GM19240 (cell line): ENCODE measurements at regions not wholly inside any gene's neighbourhood (a gene's known extent, or its start where the extent isn't known, plus 50 kb on each side); places are given as distances from the start of the nearest gene placed in this dataset.

Source experiments
- DNase-seq: peaks from one replicate; pipeline ENCODE4 v3.0.0; 2011; ENCODE audit warnings: low spot score; ENCODE audit not compliant: insufficient read length

DNA sequence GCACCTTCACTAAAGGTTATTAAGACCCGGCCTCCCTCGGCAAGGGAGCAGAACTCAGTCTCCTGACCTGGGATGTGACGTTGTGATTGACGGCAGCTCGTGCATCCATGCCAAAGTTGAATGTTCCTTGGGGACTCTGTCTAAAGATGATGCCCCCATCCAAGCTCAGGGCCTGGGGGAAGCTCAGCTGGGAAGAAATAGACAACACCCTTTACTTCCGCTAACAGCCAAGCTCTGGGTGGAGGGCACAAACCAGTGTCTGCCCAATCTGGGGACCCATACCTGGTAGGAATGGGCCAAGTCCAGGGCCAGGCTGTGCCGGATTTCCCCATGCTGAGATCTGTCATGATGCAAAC lies 95.4 kb downstream of the RMI2 start:
- DNase-seq, result no peak

DNA sequence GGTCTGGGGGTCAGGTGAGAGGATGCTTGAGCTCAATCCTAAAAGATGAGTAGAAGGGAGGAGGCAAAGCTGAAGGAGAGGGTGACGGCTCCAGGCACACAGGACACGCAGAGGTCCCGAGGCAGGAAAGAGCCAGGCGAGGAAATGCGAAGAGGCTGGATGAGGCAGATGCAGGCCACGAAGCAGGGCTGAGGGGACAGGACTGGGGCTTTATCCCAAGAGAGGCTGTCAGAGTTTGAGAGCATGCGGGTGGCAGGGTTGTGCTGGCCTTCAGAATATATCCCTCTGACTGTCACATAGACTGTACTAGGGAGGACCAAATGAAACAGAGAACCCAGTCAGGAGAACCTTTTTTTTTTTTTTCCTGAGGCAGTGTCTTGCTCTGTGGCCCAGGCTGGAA lies 100.2 kb downstream of the RMI2 start:
- no peak for DNase-seq

DNA sequence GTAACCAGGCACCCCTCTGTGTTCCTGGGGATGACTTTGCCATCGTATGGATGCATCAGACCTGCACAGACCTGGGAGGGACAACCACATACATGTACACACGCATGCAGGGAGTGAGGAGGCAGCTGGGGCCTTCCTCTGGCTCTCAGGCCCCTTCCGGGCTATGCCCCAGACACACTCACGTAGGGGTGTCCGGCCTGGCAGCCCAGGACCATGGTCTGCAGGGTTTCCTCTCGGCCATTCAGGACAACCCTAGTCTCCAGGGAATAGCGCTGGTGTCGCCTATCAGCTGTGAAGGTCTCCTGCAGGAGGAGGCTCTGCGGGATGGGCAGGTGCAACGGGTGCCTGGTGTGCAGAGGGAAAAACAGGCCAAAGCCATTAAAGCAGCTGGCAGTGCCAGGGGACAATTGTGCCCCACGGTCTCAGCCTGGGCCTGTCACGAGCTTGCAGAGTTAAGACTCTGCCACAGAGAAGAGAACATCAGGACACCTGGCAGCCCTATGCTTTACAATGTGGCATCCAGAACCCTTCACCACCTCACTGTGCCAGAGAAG lies 101.4 kb downstream of the RMI2 start:
- no peak for DNase-seq

DNA sequence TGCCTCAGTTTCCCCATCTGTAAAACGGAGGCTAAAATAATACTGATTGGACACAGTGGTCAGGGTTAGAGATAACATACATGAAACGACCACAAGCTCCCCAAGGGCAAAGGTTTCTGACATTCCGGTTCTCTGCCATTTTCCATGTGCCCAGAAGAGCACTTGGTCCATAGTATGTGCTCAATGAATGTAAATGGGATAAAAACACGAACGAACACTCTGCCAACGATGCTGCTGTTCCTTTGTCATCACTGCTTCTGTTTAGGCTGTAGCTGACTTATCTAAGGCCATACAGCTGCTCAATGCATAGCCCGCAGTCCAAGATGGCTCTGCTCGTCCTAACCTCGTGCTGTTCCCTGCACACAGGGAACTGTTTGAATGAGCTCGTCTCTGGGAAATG lies 102.0 kb downstream of the RMI2 start:
- DNase-seq, result no peak

DNA sequence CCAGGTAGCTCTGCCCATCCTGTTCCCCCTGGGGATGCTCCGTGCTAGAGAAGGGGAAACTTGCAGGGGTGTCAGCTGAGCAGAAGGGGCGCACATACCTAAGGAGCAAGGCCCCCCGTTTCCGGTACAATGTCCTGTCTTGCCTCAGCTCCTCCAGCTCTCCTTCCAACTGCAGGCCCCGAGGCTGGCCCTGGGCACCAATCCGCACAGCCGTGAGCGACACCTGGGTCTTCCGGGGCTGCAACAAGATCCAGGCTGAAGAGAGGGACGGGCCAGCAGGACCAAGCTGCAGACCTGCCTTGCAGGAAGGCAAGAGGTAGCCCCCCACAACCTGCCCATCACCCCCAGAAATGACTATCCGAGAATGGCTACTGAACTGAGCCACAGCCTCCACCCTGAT lies 102.6 kb downstream of the RMI2 start:
- no peak for DNase-seq

DNA sequence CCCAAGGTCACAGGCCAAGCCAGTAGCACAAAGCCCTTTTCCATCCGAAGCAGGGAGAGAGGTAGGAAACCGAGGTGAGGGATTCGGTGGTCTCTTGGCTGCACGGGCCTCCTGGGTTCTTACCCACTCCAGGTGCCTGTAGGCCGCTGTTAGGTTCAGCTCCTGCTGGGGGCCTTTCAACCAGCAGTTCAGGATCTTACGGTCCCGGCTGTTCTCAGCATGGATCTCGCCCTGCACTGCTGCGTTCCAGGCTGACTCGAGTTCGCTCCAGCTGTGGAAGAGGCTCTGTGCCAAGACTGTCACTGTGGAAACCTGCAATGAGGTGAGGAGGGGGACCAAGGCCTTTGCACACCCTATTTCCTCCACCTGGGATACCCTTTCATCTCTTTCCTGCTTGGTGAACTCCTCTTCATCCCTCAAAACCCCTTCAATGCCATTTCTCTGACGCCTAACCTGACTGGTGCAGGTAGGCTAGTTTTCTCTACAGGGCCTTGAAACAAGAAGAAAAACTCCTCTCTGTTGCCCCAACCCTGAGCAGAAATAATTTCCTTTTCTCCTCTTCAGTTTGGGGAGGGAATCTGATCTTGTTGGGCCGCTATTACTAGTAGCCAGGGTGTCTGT lies 103.6 kb downstream of the RMI2 start:
- no peak for DNase-seq

DNA sequence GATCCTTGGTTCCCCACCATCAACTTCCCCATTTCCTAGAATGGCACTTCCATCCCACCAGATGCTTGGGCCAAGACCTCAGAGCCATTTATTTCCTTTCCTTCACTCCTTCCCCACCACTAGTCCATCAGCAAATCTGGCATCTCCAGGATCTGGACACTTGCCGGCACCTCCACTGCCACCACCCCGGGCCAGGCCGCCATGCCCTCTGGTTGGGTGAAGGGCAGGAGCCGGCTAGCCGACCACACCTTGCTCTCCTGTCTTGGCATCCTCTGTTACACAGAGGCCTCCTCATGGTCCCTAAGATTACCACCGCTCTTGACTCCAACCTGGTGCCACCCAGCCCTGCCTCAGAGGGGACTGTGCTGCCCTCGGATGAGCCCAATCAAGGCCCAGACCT lies 104.5 kb downstream of the RMI2 start:
- no peak for DNase-seq

DNA sequence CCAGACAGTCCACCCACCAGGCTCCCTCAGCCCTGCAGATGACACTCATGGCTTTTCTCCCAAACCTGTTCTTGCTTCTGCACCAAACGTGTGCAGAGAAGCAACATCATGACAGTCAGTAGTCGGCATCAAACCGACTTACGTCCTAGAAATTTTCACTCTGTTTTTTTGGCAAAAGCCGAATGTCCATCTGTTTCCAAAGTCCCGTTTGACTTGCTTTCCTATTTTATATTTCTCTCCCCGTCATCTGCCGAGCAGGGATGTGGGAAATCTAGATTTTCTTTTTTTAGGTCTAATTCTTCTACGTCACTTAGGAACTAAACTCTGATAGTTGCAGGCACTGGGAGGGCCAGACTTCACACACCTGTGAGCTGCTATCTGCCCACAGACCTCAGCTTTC lies 104.9 kb downstream of the RMI2 start:
- no peak for DNase-seq

DNA sequence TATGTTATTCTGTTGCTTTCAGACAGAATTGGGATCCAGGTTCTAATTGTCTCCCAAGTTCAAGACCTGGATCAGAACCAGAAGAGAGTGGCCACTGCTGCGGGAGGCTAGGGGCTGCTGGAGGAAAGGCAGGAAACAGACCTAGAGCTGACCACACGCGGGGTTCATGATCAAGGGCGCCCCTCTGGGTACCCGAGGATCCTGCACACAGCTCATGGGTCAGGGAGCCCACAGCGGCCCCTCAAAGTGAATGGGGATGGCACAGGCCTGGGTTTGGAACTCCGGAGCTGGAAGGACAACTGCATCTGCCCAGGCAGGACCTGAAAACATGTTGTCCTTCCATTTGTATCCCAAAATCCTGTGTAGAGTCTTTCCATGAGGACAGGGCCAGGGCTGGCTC lies 107.0 kb downstream of the RMI2 start:
- no peak for DNase-seq

DNA sequence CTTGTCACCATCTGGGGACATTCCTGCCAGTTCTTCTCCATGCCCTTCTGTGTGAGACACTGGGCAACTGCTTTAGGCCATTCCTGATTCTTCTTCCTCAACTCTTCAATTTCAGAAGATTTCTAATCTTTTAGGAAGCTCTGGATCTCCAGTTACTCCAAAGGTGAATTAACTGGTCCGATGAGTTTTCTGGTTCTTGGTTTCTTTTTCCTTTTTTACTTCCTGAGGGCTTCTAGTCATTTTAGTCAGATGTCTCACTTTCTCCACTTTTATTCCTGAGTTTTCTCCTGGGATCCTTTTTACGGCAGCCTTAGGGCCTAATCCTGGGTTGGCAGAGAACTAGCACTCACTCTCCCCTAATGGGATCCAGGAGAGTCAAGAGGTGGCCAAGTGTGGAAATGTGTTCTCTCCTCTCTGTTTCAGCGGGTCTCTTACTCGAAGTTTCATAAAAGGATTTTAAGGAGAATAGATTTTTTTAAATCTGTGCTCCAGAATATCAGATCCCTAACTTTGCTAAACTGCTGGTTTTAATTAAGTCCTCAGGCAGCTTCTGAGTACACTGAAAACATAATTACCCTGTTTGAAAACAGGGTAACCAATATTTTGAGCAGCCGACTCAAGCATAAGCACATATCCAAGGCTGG lies 107.6 kb downstream of the RMI2 start:
- no peak for DNase-seq

DNA sequence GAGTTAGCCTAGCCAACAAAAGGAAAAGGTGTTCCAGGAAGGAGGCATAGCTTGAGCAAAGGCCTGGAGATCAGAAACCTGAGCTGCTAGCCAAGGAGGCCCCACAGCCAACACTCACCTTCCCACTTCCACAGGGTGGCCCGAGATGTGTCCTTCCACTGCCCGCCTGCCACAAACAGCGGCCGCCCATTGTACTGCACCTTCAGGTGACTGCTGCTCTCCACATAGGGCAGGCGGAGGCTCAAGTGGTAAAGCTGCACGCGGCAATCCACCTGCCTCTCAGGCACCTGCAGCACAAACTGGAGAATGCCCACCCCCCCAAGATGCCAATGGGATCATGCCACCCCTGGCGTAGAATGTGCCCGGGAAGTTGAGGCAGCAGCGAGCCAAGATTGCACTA lies 111.5 kb downstream of the RMI2 start:
- no peak for DNase-seq

DNA sequence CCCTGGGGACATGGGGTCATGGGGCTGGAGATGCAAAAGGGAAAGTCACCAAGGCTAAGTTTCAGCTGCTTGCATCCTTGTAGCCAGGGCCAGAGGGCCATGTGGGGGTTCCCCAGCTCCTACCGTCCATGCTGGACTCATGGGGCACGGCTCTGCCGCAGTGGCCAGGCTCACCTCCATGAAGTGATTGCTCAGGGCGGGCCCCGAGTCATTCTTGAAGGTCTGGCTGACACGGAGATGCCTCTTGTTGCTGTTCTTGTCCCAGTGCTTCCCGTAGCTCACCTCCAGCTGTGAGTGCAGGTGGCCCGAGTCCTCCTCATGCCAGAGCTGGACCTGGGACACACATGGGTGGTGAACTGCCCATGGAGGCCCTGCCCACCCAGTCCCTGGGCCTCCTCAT lies 114.5 kb downstream of the RMI2 start:
- DNase-seq, result no peak

DNA sequence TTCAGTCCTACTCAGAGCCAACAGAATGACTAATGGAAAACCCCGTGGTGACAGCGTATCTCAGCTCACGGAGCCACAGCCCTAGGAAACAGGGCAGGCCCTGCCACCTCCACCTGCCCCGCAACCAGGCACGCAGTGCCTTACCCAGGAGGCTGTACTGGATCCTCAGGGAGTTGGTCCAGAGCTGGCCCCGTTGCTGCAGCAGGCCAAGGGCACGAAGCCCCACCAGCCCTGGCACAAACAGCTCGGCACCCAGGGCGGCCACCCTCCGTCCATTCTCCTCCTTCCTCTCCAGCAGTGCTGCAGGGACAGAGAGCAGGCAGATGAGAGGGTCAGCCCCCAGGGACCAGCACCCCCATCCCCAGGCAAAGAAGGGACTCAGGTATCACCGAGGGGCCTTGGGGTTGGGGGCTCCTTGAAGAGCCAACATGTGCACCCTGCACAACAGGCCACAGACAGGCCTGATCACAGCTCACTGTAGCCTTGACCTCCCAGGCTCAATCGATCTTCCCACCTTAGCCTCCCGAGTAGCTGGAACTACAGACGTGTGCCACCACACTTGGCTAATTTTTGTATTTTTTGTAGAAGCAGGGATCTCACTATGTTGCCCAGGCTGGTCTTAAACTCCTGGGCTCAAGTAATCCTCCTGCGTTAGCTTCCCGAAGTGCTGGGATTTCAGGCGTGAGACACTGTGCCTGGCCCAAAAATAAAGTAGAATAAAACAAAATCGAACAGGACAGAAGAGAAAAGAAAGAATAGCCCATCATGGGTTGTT lies 115.7 kb downstream of the RMI2 start:
- DNase-seq, result no peak

DNA sequence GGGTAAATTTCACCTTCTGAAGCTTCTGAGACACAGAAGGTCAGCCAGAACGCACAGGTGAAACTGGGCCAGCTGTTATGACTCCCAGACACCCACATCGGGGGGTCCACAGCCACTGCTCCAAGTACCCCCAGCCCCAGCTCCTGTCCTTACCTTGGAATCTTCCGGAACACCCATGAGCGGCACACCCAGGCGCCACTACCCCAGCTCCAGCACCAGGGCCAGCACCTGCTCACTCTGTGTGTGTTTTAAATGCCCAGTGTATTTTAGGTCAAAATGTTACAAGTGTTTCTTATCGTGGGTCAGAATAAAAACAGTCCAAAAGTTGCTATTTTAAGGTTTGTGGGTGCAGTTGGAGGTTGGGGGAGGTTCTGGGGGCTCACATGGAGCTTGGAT lies 116.3 kb downstream of the RMI2 start:
- no peak for DNase-seq

DNA sequence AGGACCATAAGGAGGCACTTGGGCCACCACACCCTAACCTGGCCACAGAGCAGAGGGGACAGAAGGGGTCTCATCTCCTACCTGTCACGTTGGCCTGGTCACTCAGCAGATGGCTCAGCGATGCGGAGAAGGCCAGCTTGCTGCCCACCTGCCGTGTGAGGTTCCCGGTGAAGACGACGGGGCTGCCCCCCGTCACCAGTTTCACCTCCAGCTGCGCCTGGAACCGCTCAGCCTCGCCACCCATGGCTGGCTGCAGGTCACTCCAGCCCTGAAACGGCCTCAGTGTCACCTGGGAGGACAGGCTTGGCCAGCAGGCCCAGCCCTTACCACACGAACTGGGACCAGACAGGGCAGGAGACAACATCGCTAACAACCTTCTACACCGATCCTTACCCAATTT lies 116.8 kb downstream of the RMI2 start:
- no peak for DNase-seq

DNA sequence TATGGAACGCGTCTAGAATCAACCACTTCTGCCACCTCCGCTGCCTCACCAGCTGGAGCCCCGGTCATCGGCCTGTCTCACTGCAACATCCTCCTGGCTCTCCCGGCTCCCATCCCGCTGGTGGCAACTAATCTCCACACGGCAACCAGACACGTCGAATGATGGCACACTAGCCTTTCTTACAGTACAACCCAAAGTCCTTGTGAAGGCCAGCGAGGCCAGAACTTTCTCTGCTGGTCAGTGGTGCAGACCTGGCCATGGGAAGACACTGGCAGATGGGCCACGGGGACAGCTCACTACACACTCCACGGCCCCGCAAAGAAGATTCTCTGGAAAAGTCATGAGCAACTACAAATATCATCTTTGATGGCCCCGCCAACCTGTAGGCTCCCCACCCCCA lies 117.6 kb downstream of the RMI2 start:
- DNase-seq, result no peak

DNA sequence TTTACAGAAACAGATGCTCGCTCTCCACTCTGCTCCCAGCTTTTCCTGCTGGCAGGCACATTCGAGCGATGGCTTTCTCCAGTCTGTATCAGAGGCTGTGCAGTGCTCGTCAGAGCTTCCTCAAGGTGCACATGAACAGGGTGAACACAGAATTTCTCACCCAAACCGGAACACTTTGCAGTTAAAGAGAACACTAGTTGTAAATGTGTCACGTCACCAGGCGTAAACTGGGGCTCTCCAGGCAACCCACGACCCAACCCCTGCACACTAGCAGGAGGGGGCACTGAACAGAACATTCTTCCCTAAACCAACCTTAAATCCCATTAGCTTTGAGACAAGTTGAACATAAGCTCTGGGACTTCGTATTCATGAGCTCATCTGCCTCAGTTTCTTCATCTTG lies 119.0 kb downstream of the RMI2 start:
- no peak for DNase-seq

DNA sequence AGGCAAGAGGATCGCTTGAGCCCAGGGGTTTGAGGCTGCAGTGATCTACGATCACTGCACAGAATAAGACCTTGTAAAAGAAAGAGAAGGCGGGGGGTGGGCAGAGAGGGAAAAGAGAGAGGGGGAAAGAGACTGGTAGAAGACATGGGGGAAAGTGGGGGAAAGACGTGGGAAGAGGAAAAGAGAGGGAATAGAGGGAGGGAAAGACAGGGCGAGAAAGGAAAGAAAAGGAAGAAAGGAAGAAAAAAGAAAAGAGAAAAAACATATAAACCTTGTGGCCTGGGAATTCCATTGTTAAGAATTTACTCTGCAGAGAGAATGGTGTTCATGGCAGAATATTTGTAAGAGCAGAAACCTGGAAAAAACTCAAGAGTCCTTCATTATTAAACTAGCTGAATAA lies 120.4 kb downstream of the RMI2 start:
- DNase-seq, result no peak

DNA sequence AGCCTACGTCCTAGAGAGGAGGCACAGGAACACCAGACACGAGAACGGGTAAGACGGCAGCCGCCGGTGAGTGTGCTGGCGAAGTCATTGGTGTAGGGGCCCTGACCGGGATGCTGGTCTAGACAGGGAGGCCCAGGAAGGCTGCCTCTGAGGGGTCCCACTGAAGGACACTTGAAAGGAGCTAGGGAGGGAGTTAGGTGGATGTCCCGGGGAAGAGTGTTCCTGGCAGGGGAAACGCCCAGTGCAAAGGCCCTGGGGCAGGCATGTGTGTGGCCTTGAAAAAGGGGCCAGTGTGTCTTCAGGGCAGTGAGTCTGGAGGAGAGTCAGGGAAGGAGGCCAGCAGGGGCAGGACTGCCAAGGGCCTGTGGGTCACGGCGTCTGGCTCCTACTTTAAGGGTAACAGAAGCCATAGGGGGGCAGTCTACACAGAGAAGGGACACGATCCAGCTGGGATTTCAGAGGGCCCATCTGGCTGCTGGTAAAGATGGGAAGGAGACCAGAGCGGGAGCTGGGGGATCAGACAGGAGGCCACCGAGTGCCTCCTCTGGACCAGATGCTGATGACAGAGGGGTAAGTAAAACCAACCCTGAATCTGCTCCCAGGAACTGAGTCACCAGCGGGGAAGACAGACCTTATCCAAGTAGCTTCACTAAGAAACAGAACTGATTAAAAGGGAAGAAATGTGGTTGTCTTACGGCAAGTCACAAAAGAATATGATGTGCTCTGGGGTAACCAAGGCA lies 115.9 kb downstream of the LITAF start:
- no peak for DNase-seq

DNA sequence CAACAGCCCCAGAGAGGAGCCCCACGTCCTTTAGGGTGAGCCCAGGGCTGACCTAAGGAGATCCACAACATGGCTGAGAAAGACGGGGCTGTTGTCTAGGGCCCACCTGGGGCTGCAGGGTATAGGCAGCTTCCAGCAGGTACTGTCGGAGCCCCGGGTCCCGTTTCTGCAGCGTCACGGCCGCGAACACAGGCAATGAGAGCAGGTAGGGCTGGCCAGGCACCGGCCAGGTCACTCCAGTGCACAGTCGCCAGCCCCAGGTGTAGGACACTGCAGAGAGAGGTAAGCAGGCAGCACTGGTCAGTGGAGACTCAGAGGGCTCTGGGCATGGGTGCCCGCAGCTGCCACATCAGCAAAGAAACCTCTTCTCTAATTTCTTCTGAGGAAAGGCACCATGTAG lies 115.2 kb downstream of the LITAF start:
- no peak for DNase-seq

DNA sequence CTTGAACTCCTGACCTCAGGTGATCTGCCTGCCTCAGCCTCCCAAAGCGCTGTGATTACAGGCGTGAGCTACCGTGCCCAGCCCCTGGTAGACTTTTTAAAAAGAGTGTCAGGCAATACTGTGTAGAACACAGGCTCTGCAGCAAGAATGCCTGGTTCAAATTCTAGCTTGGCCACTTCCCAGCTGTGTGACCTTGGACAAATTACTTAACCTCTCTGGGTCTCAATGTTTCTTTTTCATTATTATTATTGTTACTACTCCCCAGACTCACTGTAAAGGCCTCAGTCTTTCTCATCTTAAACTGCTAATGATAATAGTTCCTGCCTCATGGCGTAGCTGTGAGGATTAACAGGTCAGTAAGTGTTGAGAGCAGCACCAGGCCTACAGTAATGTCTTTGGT lies 114.3 kb downstream of the LITAF start:
- no peak for DNase-seq

DNA sequence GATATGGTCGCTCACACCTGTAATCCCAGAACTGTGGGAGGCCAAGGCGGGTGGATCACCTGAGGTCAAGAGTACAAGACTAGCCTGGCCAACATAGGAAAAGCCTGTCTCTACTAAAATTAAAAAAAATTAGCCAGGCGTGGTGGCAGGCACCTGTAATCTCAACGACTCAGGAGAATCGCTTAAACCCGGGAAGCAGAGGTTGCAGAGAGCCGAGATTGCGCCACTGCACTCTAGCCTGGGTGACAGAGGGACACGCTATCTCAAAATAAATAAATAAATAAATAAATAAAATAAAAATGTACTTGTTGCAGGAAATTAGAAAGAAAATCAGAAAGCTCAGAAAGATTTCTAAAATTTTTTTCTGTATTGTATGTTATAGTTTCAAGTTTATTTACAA lies 113.9 kb downstream of the LITAF start:
- no peak for DNase-seq
